GM12878 (cell line): ENCODE measurements at regions not wholly inside any gene's neighbourhood (a gene's known extent, or its start where the extent isn't known, plus 50 kb on each side); places are given as distances from the start of the nearest gene placed in this dataset.

Source experiments
- ATAC-seq: fragments of 200-7000 bp; cut with Tn5 transposase; 3 replicates; pipeline ENCODE4 v1.9.1; 2020; ENCODE audit warnings: mild to moderate bottlenecking, moderate library complexity
- BruUV-seq: library from RNA; stranded (reverse); fragments of 400-500 nt; replicated peaks from 2 replicates; lab custom pipeline; 2021; lab: Mats Ljungman, UMichigan
- CTCF ChIA-PET: fragments of 300-600 bp; sonication (Branson Sonifier 250); formaldehyde crosslinking; extraction: SDS; loops from one replicate; lab custom pipeline; 2021; ENCODE audit warnings: inconsistent platforms; lab: Yijun Ruan, JAX
- POLR2A ChIA-PET: fragments of 350-600 bp; formaldehyde crosslinking; extraction: SDS; loops from one replicate; lab custom pipeline; 2021; ENCODE audit warnings: inconsistent platforms; lab: Charles Lee
- RAD21 ChIA-PET: fragments of 300-600 bp; sonication (Branson Sonifier 250); formaldehyde crosslinking; loops from one replicate; lab custom pipeline; 2023; ENCODE audit warnings: antibody characterized with exemption; ENCODE audit not compliant: unreplicated experiment; lab: Charles Lee
- SMC1A ChIA-PET: fragments of 300-600 bp; sonication (Branson Sonifier 250); formaldehyde crosslinking; loops from one replicate; lab custom pipeline; 2023; ENCODE audit not compliant: unreplicated experiment, uncharacterized antibody; lab: Charles Lee
- DNase-seq: peaks from one replicate; pipeline ENCODE4 v3.0.0-alpha.2; 2011; ENCODE audit warnings: low read depth, low spot score
- FAIRE-seq: peaks from 3 replicates; lab custom pipeline; 2011; peaks lifted over from hg19 to GRCh38; lab: Jason Lieb, UNC
- H2AFZ ChIP-seq: 2 replicates; pipeline ENCODE4 v1.6.0; 2011; ENCODE audit warnings: low read depth, low read length, control low read depth; ENCODE audit not compliant: control insufficient read depth
- H3K27ac ChIP-seq: 2 replicates; pipeline ENCODE4 v1.5.1; 2011; ENCODE audit warnings: control low read depth; ENCODE audit not compliant: control insufficient read depth, insufficient read depth
- H3K27me3 ChIP-seq, 2 experiments: replicated peaks in 1 of 2; 2 replicates each; pipeline versions ENCODE4 v1.6.0 to v1.6.1; 2011; ENCODE audit warnings: low read length in 1 of 2; ENCODE audit not compliant: control insufficient read depth in 2 of 2, insufficient read depth in 2 of 2
- H3K36me3 ChIP-seq, 2 experiments: 2 replicates each; pipeline ENCODE4 v1.5.1; 2011; ENCODE audit warnings: low read length in 1 of 2; ENCODE audit not compliant: control insufficient read depth in 2 of 2, insufficient read depth in 2 of 2
- H3K4me1 ChIP-seq: 2 replicates; pipeline ENCODE4 v1.6.1; 2011; ENCODE audit warnings: mild to moderate bottlenecking, low read length, moderate library complexity, mixed read lengths; ENCODE audit not compliant: control insufficient read depth, insufficient read depth
- H3K4me2 ChIP-seq: 2 replicates; pipeline ENCODE4 v1.6.0; 2011; ENCODE audit warnings: control low read depth; ENCODE audit not compliant: control insufficient read depth, insufficient read depth
- H3K4me3 ChIP-seq: fragments of 200-600 bp; sonication (generic); 2 replicates; pipeline ENCODE4 v1.5.1; 2016
- H3K79me2 ChIP-seq: 2 replicates; pipeline ENCODE4 v1.6.0; 2011; ENCODE audit warnings: low read length; ENCODE audit not compliant: control insufficient read depth, insufficient read depth
- H3K9ac ChIP-seq: 2 replicates; pipeline ENCODE4 v1.8.0; 2011; ENCODE audit warnings: low read length, control low read depth, mixed read lengths; ENCODE audit not compliant: control insufficient read depth, insufficient read depth
- H3K9me3 ChIP-seq: replicated peaks from 3 replicates; pipeline ENCODE4 v1.5.1; 2011; ENCODE audit warnings: mild to moderate bottlenecking, low read length; ENCODE audit not compliant: control insufficient read depth, insufficient read depth
- H4K20me1 ChIP-seq: 2 replicates; pipeline ENCODE4 v1.6.0; 2011; ENCODE audit not compliant: control insufficient read depth, insufficient read depth
- ASH2L ChIP-seq: fragments of 300-600, 200-600 bp; sonication (generic); IDR thresholded peaks from 2 replicates; pipeline ENCODE4 v1.6.1; 2017; ENCODE audit warnings: low read depth, mild to moderate bottlenecking, borderline replicate concordance
- CREB1 ChIP-seq: IDR thresholded peaks from 2 replicates; pipeline ENCODE4 v1.6.1; 2012; ENCODE audit warnings: low read depth, mild to moderate bottlenecking, inconsistent platforms
- DPF2 ChIP-seq: fragments of 450-650 bp; IDR thresholded peaks from 2 replicates; pipeline ENCODE4 v1.6.1; 2017; ENCODE audit warnings: mild to moderate bottlenecking
- FOS ChIP-seq: IDR thresholded peaks from 3 replicates; pipeline ENCODE4 v1.6.1; 2011; ENCODE audit warnings: borderline replicate concordance; ENCODE audit not compliant: insufficient read length; ENCODE audit errors: extremely low read depth
- HCFC1 ChIP-seq: fragments of 150-350 bp; IDR thresholded peaks from 2 replicates; pipeline ENCODE4 v1.6.1; 2014; ENCODE audit warnings: low read length
- IKZF2 ChIP-seq, 2 experiments: fragments of 450-650 bp; IDR thresholded peaks; 2 replicates each; pipeline ENCODE4 v1.6.1; 2017; ENCODE audit warnings: mild to moderate bottlenecking in 2 of 2, moderate library complexity in 2 of 2
- JUNB ChIP-seq: IDR thresholded peaks from 2 replicates; pipeline ENCODE4 v1.6.1; 2016; ENCODE audit warnings: antibody characterized with exemption, mild to moderate bottlenecking
- KAT2A ChIP-seq: conservative IDR thresholded peaks from 2 replicates; pipeline ENCODE4 v1.6.1; 2011; ENCODE audit warnings: low read depth, low read length; ENCODE audit not compliant: control insufficient read depth
- LARP7 ChIP-seq: fragments of 450-650 bp; IDR thresholded peaks from 2 replicates; pipeline ENCODE4 v1.6.1; 2017; ENCODE audit warnings: mild to moderate bottlenecking
- MTA3 ChIP-seq: IDR thresholded peaks from 2 replicates; pipeline ENCODE4 v1.6.1; 2012; ENCODE audit warnings: low read length, inconsistent platforms, borderline replicate concordance
- NBN ChIP-seq: fragments of 450-650 bp; IDR thresholded peaks from 2 replicates; pipeline ENCODE4 v1.6.1; 2016
- NFYA ChIP-seq: IDR thresholded peaks from 2 replicates; pipeline ENCODE4 v1.6.1; 2011; ENCODE audit warnings: low read depth, mild to moderate bottlenecking, low read length, improper control_type of control experiment, borderline replicate concordance
- SREBF1 ChIP-seq: IDR thresholded peaks from 2 replicates; pipeline ENCODE4 v1.6.1; 2012; ENCODE audit warnings: mild to moderate bottlenecking, low read length
- SREBF2 ChIP-seq: IDR thresholded peaks from 2 replicates; pipeline ENCODE4 v1.6.1; 2012; ENCODE audit warnings: mild to moderate bottlenecking, low read length
- YBX1 ChIP-seq: fragments of 450-650 bp; IDR thresholded peaks from 2 replicates; pipeline ENCODE4 v1.6.1; 2016; ENCODE audit warnings: antibody characterized with exemption
- WGBS: methylation state at CpG from one replicate; pipeline ENCODE4 v1.1.6; 2016; ENCODE audit warnings: low lambda C conversion rate; ENCODE audit not compliant: insufficient replicate concordance, insufficient coverage; ENCODE audit errors: missing lambda C conversion rate; 5-methylcytosine and 5-hydroxymethylcytosine counted together
- in situ Hi-C: fragments of 300-500 bp; cut with MboI; formaldehyde crosslinking; loops from 9 replicates; pipeline ENCODE4 v1.14.3; 2018; ENCODE audit warnings: mixed read lengths
- intact Hi-C: fragments of 100-400 bp; cut with micrococcal nuclease; formaldehyde crosslinking; loops from one replicate; pipeline ENCODE4 v1.14.2; 2022; ENCODE audit not compliant: unreplicated experiment
- TF ChIP-seq, protein P1 (sequence below): fragments of 450-650 bp; IDR thresholded peaks from 2 replicates; pipeline ENCODE4 v1.6.1; 2017; ENCODE audit warnings: antibody characterized with exemption, mild to moderate bottlenecking, moderate library complexity
- TF ChIP-seq, protein P2 (sequence below): fragments of 450-650 bp; IDR thresholded peaks from 2 replicates; pipeline ENCODE4 v1.6.1; 2016; ENCODE audit warnings: mild to moderate bottlenecking, moderate library complexity, borderline replicate concordance
- TF ChIP-seq, protein P3 (sequence below): IDR thresholded peaks from 2 replicates; pipeline ENCODE4 v1.6.1; 2011; ENCODE audit warnings: low read depth, low read length, improper control_type of control experiment, borderline replicate concordance

DNA sequence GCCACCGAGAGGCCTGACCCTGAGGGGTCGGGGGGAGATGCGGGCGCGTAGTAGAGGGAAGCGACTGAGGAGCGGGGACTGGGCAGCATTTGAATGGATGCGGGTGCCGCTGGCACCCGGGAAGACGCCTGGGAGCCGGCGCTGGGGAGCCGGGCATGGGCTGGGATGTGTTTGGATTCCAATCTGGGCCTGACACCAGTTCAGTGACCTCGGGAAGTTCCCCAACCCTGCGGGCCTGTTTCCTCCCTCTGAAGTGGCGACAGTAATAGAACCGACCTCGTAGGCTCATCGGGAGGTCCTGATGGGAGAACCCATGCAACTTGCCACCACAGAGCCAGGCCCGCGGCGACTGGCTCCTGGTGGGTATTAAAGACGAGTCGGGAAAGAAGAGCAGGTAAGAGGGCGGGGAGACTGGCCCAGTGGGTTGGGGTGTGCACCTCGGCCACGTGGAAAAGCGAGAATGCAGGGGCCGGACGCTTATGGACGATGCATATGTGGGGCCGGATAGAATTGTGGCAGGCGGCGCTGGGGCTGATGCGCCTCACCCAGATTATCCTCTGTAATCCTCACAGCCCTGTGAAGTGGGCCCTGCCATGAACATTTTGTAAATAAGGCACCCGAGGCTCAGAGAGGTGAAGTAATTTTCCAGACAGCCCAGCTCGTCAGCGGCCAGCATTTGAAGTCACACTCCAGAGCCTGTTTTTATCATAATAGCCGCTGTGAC lies 105.8 kb downstream of the SLC16A1 start:
- no peaks in the 10 kb centered on the region for H3K4me1 ChIP-seq
- no peak for ATAC-seq
- DNase-seq, result no peak
- H3K4me2 ChIP-seq, result no peak overlapping the region
- intact Hi-C loops, result no loop called here
- H4K20me1 ChIP-seq, result no peaks in the 10 kb centered on the region
- no peak overlapping the region for H2AFZ ChIP-seq
- 53% methylated on average over 40 of the region's 40 CpGs for WGBS
- H3K27me3 ChIP-seq, result peaks cover 0 to 5% of the 10 kb centered on the region in 2 experiments; a peak in 3 of 4 replicates
- TF ChIP-seq SREBF1 (no peak), MTA3 (no peak), LARP7 (no peak), KAT2A (no peak), YBX1 (no peak), FOS (no peak), HCFC1 (no peak), CREB1 (no peak), DPF2 (no peak), SREBF2 (no peak), ASH2L (no peak), NFYA (no peak), NBN (no peak), JUNB (no peak), IKZF2 (IDR thresholded peaks at IDR 0.05) (no peak)
- TF ChIP-seq, protein P1, sequence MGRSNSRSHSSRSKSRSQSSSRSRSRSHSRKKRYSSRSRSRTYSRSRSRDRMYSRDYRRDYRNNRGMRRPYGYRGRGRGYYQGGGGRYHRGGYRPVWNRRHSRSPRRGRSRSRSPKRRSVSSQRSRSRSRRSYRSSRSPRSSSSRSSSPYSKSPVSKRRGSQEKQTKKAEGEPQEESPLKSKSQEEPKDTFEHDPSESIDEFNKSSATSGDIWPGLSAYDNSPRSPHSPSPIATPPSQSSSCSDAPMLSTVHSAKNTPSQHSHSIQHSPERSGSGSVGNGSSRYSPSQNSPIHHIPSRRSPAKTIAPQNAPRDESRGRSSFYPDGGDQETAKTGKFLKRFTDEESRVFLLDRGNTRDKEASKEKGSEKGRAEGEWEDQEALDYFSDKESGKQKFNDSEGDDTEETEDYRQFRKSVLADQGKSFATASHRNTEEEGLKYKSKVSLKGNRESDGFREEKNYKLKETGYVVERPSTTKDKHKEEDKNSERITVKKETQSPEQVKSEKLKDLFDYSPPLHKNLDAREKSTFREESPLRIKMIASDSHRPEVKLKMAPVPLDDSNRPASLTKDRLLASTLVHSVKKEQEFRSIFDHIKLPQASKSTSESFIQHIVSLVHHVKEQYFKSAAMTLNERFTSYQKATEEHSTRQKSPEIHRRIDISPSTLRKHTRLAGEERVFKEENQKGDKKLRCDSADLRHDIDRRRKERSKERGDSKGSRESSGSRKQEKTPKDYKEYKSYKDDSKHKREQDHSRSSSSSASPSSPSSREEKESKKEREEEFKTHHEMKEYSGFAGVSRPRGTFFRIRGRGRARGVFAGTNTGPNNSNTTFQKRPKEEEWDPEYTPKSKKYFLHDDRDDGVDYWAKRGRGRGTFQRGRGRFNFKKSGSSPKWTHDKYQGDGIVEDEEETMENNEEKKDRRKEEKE, result no peak
- TF ChIP-seq, protein P2, sequence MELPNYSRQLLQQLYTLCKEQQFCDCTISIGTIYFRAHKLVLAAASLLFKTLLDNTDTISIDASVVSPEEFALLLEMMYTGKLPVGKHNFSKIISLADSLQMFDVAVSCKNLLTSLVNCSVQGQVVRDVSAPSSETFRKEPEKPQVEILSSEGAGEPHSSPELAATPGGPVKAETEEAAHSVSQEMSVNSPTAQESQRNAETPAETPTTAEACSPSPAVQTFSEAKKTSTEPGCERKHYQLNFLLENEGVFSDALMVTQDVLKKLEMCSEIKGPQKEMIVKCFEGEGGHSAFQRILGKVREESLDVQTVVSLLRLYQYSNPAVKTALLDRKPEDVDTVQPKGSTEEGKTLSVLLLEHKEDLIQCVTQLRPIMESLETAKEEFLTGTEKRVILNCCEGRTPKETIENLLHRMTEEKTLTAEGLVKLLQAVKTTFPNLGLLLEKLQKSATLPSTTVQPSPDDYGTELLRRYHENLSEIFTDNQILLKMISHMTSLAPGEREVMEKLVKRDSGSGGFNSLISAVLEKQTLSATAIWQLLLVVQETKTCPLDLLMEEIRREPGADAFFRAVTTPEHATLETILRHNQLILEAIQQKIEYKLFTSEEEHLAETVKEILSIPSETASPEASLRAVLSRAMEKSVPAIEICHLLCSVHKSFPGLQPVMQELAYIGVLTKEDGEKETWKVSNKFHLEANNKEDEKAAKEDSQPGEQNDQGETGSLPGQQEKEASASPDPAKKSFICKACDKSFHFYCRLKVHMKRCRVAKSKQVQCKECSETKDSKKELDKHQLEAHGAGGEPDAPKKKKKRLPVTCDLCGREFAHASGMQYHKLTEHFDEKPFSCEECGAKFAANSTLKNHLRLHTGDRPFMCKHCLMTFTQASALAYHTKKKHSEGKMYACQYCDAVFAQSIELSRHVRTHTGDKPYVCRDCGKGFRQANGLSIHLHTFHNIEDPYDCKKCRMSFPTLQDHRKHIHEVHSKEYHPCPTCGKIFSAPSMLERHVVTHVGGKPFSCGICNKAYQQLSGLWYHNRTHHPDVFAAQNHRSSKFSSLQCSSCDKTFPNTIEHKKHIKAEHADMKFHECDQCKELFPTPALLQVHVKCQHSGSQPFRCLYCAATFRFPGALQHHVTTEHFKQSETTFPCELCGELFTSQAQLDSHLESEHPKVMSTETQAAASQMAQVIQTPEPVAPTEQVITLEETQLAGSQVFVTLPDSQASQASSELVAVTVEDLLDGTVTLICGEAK, result no peak
- TF ChIP-seq, protein P3, sequence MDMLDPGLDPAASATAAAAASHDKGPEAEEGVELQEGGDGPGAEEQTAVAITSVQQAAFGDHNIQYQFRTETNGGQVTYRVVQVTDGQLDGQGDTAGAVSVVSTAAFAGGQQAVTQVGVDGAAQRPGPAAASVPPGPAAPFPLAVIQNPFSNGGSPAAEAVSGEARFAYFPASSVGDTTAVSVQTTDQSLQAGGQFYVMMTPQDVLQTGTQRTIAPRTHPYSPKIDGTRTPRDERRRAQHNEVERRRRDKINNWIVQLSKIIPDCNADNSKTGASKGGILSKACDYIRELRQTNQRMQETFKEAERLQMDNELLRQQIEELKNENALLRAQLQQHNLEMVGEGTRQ, result no peak
- H3K36me3 ChIP-seq, result no peaks in the 10 kb centered on the region
- H3K9ac ChIP-seq, result no peak overlapping the region; the same call in 1 of the 2 replicates
- SMC1A ChIA-PET, result no interaction called here
- in situ Hi-C loops, result no loop called here
- CTCF ChIA-PET, result interaction anchor here (1.1 kb wide), 1 partner anchor 828 kb away, joined by 3 read pairs; no protein-coding TSS in a partner anchor
- POLR2A ChIA-PET, result no interaction called here
- H3K4me3 ChIP-seq, result no peak overlapping the region
- no peaks in the 10 kb centered on the region for H3K79me2 ChIP-seq
- FAIRE-seq, result no peak
- no TSS peak for BruUV-seq
- no peak overlapping the region for H3K27ac ChIP-seq
- RAD21 ChIA-PET, result no interaction called here
- no peaks in the 10 kb centered on the region for H3K9me3 ChIP-seq
